Limb (tissue), 2 donors: ENCODE measurements at regions not wholly inside any gene's neighbourhood (a gene's known extent, or its start where the extent isn't known, plus 50 kb on each side); places are given as distances from the start of the nearest gene placed in this dataset.
"Not testable (repeated sequence)": the region's sequence is repeated elsewhere in the genome, so short reads cannot be mapped to it uniquely, and the experiment has no call there.

Experiments used
- DNase-seq, 2 donors: peaks; one replicate each; pipeline ENCODE4 v3.0.0-alpha.2; 2016; ENCODE audit errors: extremely low spot score in 2 of 2

- DNase-seq, result no peak
Measured at GRCh38 chr22:26804911-26805539, 147.6 kb downstream of the MIAT start.

- no peak for DNase-seq
Measured at GRCh38 chr22:26806445-26807175, 149.2 kb downstream of the MIAT start.

GRCh38 chr22:26811647-26811992 lies 154.2 kb downstream of the MIAT start:
- no peak for DNase-seq

GRCh38 chr22:26812731-26813130 lies 155.3 kb downstream of the MIAT start:
- no peak for DNase-seq

- no peak for DNase-seq
Measured at GRCh38 chr22:26816726-26817125, 159.3 kb downstream of the MIAT start.

- no peak for DNase-seq
Measured at GRCh38 chr22:26817926-26818325, 160.5 kb downstream of the MIAT start.

GRCh38 chr22:26821854-26822253 lies 164.5 kb downstream of the MIAT start:
- DNase-seq, result no peak

GRCh38 chr22:26822313-26822712 lies 164.9 kb downstream of the MIAT start:
- DNase-seq, result no peak

GRCh38 chr22:26823966-26824365 lies 166.6 kb downstream of the MIAT start:
- DNase-seq, result no peak

GRCh38 chr22:26825960-26826935 lies 168.9 kb downstream of the MIAT start:
- no peak for DNase-seq

GRCh38 chr22:26827611-26828010 lies 170.2 kb downstream of the MIAT start:
- DNase-seq, result no peak

- DNase-seq, result no peak
Measured at GRCh38 chr22:26828311-26828710, 170.9 kb downstream of the MIAT start.

GRCh38 chr22:26830837-26831236 lies 173.4 kb downstream of the MIAT start:
- no peak for DNase-seq

- DNase-seq, result no peak
Measured at GRCh38 chr22:26835023-26835422, 177.6 kb downstream of the MIAT start.

GRCh38 chr22:26835929-26836528 lies 178.6 kb downstream of the MIAT start:
- no peak for DNase-seq

GRCh38 chr22:26837784-26838470 lies 180.5 kb downstream of the MIAT start:
- no peak for DNase-seq

GRCh38 chr22:26838471-26838825 lies 181.1 kb downstream of the MIAT start:
- no peak for DNase-seq

GRCh38 chr22:26839216-26839615 lies 181.8 kb downstream of the MIAT start:
- no peak for DNase-seq

GRCh38 chr22:26840770-26841169 lies 183.4 kb downstream of the MIAT start:
- DNase-seq, result not testable (repeated sequence)

GRCh38 chr22:26842103-26842502 lies 184.7 kb downstream of the MIAT start:
- no peak for DNase-seq

- no peak for DNase-seq
Measured at GRCh38 chr22:26845021-26845743, 187.8 kb downstream of the MIAT start.
